SK-N-SH (cell line): ENCODE measurements at regions not wholly inside any gene's neighbourhood (a gene's known extent, or its start where the extent isn't known, plus 50 kb on each side); places are given as distances from the start of the nearest gene placed in this dataset.
"Not testable (repeated sequence)": the region's sequence is repeated elsewhere in the genome, so short reads cannot be mapped to it uniquely, and the experiment has no call there.

Experiments
- CTCF ChIA-PET: fragments of 300-600, 350-600 bp; formaldehyde crosslinking; extraction: SDS; loops from one replicate; lab custom pipeline; 2021; lab: Yijun Ruan, JAX
- POLR2A ChIA-PET: fragments of 350-600 bp; sonication (Branson Sonifier 250); formaldehyde crosslinking; extraction: SDS; loops from one replicate; lab custom pipeline; 2020; ENCODE audit warnings: antibody characterized with exemption, inconsistent platforms; lab: Yijun Ruan, JAX
- DNase-seq: peaks from one replicate; pipeline ENCODE4 v3.0.0; 2012
- H2AFZ ChIP-seq: fragments of 200-600 bp; sonication (generic); 2 replicates; pipeline ENCODE4 v1.8.1; 2016; ENCODE audit warnings: antibody characterized with exemption, mild to moderate bottlenecking, low read depth
- H3F3A ChIP-seq: fragments of 200-600 bp; sonication (generic); replicated peaks from 2 replicates; pipeline ENCODE3; 2016; ENCODE audit warnings: antibody characterized with exemption, mild to moderate bottlenecking; ENCODE audit not compliant: insufficient read depth
- H3K27ac ChIP-seq, 2 experiments: fragments of 200-500 bp in 1 of 2; fragments of 200-600 bp in 1 of 2; sonication (Bioruptor generic) in 1 of 2; sonication (generic), shearing (Covaris generic) in 1 of 2; 2 replicates each; pipeline versions ENCODE4 v1.5.1 to v1.6.1; 2014 to 2016; ENCODE audit warnings: low read depth in 2 of 2, inconsistent platforms in 1 of 2, low read length in 1 of 2, mild to moderate bottlenecking in 1 of 2, mixed read lengths in 1 of 2
- H3K27me3 ChIP-seq: fragments of 200-600 bp; sonication (generic), shearing (Covaris generic); 2 replicates; pipeline ENCODE4 v1.6.1; 2016; ENCODE audit warnings: mixed run types; ENCODE audit not compliant: insufficient read depth
- H3K36me3 ChIP-seq, 2 experiments: fragments of 200-500 bp in 1 of 2; fragments of 200-600 bp in 1 of 2; sonication (Bioruptor generic) in 1 of 2; sonication (generic) in 1 of 2; replicated peaks in 1 of 2; 2 replicates each; pipeline versions ENCODE3 to v1.5.1; 2014 to 2016; ENCODE audit warnings: low read length in 1 of 2, mild to moderate bottlenecking in 1 of 2; ENCODE audit not compliant: insufficient read depth in 2 of 2, control insufficient read depth in 1 of 2
- H3K4me1 ChIP-seq, 2 experiments: fragments of 200-500 bp in 1 of 2; fragments of 200-600 bp in 1 of 2; sonication (Bioruptor generic) in 1 of 2; sonication (generic), shearing (Covaris generic) in 1 of 2; 2 replicates each; pipeline versions ENCODE4 v1.5.1 to v1.6.1; 2014 to 2016; ENCODE audit warnings: low read depth in 1 of 2, low read length in 1 of 2, mixed run types in 1 of 2; ENCODE audit not compliant: insufficient read depth in 2 of 2, control insufficient read depth in 1 of 2
- H3K4me2 ChIP-seq: fragments of 200-600 bp; sonication (generic), shearing (Covaris generic); 2 replicates; pipeline ENCODE4 v1.6.1; 2017; ENCODE audit warnings: mixed run types
- H3K4me3 ChIP-seq, 2 experiments: fragments of 200-500 bp in 1 of 2; fragments of 200-600 bp in 1 of 2; sonication (Bioruptor generic) in 1 of 2; sonication (generic), shearing (Covaris generic) in 1 of 2; 2 replicates each; pipeline versions ENCODE4 v1.5.1 to v1.8.1; 2014 to 2016; ENCODE audit warnings: low read depth in 2 of 2, inconsistent platforms in 1 of 2, low read length in 1 of 2, mild to moderate bottlenecking in 1 of 2, mixed read lengths in 1 of 2, moderate library complexity in 1 of 2
- H3K79me2 ChIP-seq: fragments of 200-600 bp; sonication (generic); 2 replicates; pipeline ENCODE4 v1.8.1; 2017; ENCODE audit warnings: mild to moderate bottlenecking; ENCODE audit not compliant: insufficient read depth
- H3K9ac ChIP-seq: fragments of 200-600 bp; sonication (generic); 2 replicates; pipeline ENCODE4 v1.6.1; 2017; ENCODE audit warnings: mixed run types
- H3K9me2 ChIP-seq: fragments of 200-600 bp; sonication (generic); 2 replicates; pipeline ENCODE4 v1.6.1; 2017; ENCODE audit warnings: mixed run types
- H3K9me3 ChIP-seq: fragments of 200-600 bp; sonication (generic); 2 replicates; pipeline ENCODE4 v1.6.1; 2017; ENCODE audit warnings: mixed run types, mild to moderate bottlenecking, moderate library complexity
- H4K20me1 ChIP-seq: fragments of 200-600 bp; sonication (generic); 2 replicates; pipeline ENCODE4 v1.6.1; 2017; ENCODE audit warnings: mild to moderate bottlenecking, mixed run types; ENCODE audit not compliant: insufficient read depth
- ELF1 ChIP-seq: IDR thresholded peaks from 2 replicates; pipeline ENCODE4 v1.4.0; 2012
- FOSL2 ChIP-seq: IDR thresholded peaks from 2 replicates; pipeline ENCODE4 v1.4.0; 2012; ENCODE audit warnings: low read depth, mild to moderate bottlenecking, moderate library complexity, borderline replicate concordance
- FOXJ3 ChIP-seq: sonication (generic); formaldehyde crosslinking; IDR thresholded peaks from 2 replicates; pipeline ENCODE4 v1.5.1; 2020; ENCODE audit warnings: mild to moderate bottlenecking, missing genetic modification reagents
- GABPA ChIP-seq: IDR thresholded peaks from 2 replicates; pipeline ENCODE4 v1.4.0; 2012; ENCODE audit warnings: low read depth, mild to moderate bottlenecking
- JUND ChIP-seq: IDR thresholded peaks from 2 replicates; pipeline ENCODE4 v1.4.0; 2012
- MEF2A ChIP-seq: IDR thresholded peaks from 2 replicates; pipeline ENCODE4 v1.4.0; 2012; ENCODE audit warnings: low read depth, borderline replicate concordance
- MXI1 ChIP-seq: IDR thresholded peaks from 2 replicates; pipeline ENCODE4 v1.6.1; 2012; ENCODE audit warnings: mild to moderate bottlenecking, low read depth, low read length, improper control_type of control experiment
- RAD21 ChIP-seq: IDR thresholded peaks from 2 replicates; pipeline ENCODE4 v1.6.1; 2012; ENCODE audit warnings: mild to moderate bottlenecking, low read length
- RXRA ChIP-seq: IDR thresholded peaks from 2 replicates; pipeline ENCODE4 v1.4.0; 2012; ENCODE audit warnings: low read depth, mild to moderate bottlenecking, borderline replicate concordance
- SIN3A ChIP-seq: IDR thresholded peaks from 2 replicates; pipeline ENCODE4 v1.6.1; 2012; ENCODE audit warnings: low read depth, mild to moderate bottlenecking, low read length, moderate library complexity, borderline replicate concordance
- TAF1 ChIP-seq: IDR thresholded peaks from 2 replicates; pipeline ENCODE4 v1.6.1; 2012; ENCODE audit warnings: low read depth, mild to moderate bottlenecking, low read length, moderate library complexity, borderline replicate concordance
- TCF12 ChIP-seq: IDR thresholded peaks from 2 replicates; pipeline ENCODE4 v1.4.0; 2012
- WGBS: methylation state at CpG from one replicate; pipeline ENCODE4 v1.1.6; 2017; ENCODE audit warnings: low lambda C conversion rate; 5-methylcytosine and 5-hydroxymethylcytosine counted together
- TF ChIP-seq, protein P1 (sequence below): IDR thresholded peaks from 2 replicates; pipeline ENCODE4 v1.6.1; 2012; ENCODE audit warnings: mild to moderate bottlenecking, low read depth, low read length, moderate library complexity
- TF ChIP-seq, protein P2 (sequence below): fragments of 150-350 bp; IDR thresholded peaks from 2 replicates; pipeline ENCODE4 v1.6.1; 2017; ENCODE audit warnings: antibody characterized with exemption, low read length, low read depth, borderline replicate concordance
- TF ChIP-seq, protein P3 (sequence below): IDR thresholded peaks from 2 replicates; pipeline ENCODE4 v1.4.0; 2012; ENCODE audit warnings: low read depth

DNA sequence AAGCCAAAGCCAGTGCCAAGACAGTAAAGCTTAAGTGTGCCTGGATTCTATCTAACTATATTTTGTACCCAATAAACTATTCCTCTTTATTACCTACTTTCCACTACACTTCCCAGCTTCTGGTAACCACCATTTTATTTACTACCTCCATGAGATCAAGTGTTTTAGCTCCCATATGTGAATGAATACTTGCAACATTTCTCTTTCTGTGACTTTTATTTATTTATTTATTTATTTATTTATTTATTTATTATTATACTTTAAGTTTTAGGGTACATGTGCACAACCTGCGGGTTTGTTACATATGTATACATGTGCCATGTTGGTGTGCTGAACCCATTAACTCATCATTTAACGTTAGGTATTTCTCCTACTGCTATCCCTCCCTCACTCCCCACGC, 582.1 kb downstream of the AMY1C start:
- ChIA-PET POLR2A (no interaction called here), CTCF (no interaction called here)
- H3K9me3 ChIP-seq = no peaks in the 10 kb centered on the region
- no peak for DNase-seq
- H3K79me2 ChIP-seq = no peaks in the 10 kb centered on the region
- no peaks in the 10 kb centered on the region for H3K27me3 ChIP-seq
- H3K36me3 ChIP-seq = no peaks in the 10 kb centered on the region
- H3K4me2 ChIP-seq = no peak overlapping the region
- 48% methylated on average over 2 of the region's 3 CpGs for WGBS
- H3K27ac ChIP-seq = no peak overlapping the region
- no peaks in the 10 kb centered on the region for H3K4me1 ChIP-seq
- H2AFZ ChIP-seq = no peak overlapping the region
- no peaks in the 10 kb centered on the region for H3K9me2 ChIP-seq
- H3K4me3 ChIP-seq = no peak overlapping the region
- no peak overlapping the region for H3K9ac ChIP-seq
- TF ChIP-seq RXRA = no peak
- TF ChIP-seq RAD21 = no peak
- TF ChIP-seq SIN3A = no peak
- TF ChIP-seq FOSL2 = no peak
- TF ChIP-seq, protein P1, sequence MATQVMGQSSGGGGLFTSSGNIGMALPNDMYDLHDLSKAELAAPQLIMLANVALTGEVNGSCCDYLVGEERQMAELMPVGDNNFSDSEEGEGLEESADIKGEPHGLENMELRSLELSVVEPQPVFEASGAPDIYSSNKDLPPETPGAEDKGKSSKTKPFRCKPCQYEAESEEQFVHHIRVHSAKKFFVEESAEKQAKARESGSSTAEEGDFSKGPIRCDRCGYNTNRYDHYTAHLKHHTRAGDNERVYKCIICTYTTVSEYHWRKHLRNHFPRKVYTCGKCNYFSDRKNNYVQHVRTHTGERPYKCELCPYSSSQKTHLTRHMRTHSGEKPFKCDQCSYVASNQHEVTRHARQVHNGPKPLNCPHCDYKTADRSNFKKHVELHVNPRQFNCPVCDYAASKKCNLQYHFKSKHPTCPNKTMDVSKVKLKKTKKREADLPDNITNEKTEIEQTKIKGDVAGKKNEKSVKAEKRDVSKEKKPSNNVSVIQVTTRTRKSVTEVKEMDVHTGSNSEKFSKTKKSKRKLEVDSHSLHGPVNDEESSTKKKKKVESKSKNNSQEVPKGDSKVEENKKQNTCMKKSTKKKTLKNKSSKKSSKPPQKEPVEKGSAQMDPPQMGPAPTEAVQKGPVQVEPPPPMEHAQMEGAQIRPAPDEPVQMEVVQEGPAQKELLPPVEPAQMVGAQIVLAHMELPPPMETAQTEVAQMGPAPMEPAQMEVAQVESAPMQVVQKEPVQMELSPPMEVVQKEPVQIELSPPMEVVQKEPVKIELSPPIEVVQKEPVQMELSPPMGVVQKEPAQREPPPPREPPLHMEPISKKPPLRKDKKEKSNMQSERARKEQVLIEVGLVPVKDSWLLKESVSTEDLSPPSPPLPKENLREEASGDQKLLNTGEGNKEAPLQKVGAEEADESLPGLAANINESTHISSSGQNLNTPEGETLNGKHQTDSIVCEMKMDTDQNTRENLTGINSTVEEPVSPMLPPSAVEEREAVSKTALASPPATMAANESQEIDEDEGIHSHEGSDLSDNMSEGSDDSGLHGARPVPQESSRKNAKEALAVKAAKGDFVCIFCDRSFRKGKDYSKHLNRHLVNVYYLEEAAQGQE = no peak
- no peak for TF ChIP-seq ELF1
- TF ChIP-seq, protein P2, sequence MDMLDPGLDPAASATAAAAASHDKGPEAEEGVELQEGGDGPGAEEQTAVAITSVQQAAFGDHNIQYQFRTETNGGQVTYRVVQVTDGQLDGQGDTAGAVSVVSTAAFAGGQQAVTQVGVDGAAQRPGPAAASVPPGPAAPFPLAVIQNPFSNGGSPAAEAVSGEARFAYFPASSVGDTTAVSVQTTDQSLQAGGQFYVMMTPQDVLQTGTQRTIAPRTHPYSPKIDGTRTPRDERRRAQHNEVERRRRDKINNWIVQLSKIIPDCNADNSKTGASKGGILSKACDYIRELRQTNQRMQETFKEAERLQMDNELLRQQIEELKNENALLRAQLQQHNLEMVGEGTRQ = no peak
- TF ChIP-seq, protein P3, sequence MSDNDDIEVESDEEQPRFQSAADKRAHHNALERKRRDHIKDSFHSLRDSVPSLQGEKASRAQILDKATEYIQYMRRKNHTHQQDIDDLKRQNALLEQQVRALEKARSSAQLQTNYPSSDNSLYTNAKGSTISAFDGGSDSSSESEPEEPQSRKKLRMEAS = no peak
- no peak for TF ChIP-seq TCF12
- TF ChIP-seq MXI1 = no peak
- no peak for TF ChIP-seq FOXJ3
- TF ChIP-seq TAF1 = no peak
- TF ChIP-seq MEF2A = no peak
- TF ChIP-seq GABPA = no peak
- no peak for TF ChIP-seq JUND
- H3F3A ChIP-seq = no peaks in the 10 kb centered on the region
- no peaks in the 10 kb centered on the region for H4K20me1 ChIP-seq

DNA sequence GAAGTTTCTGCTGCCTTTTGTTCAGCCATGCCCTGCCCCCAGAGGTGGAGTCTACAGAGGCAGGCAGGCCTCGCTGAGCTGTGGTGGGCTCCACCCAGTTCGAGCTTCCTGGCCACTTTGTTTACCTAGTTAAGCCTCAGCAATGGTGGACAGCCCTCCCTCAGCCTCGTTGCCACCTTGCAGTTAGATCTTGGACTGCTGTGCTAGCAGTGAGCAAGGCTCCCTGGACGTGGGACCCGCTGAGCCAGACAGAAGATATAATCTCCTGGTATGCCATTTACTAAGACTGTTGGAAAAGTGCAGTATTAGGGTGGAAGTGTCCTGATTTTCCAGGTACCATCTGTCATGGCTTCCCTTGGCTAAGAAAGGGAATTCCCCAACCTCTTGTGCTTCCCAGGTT, 588.2 kb downstream of the AMY1C start:
- H3K4me1 ChIP-seq, POLR2A ChIA-PET: not testable (repeated sequence)

More for the DNA sequence above, 588.2 kb downstream of the AMY1C start:
- H3K9ac ChIP-seq, H3K4me3 ChIP-seq, H3K36me3 ChIP-seq, H3K79me2 ChIP-seq, H3K27me3 ChIP-seq, H2AFZ ChIP-seq, DNase-seq, H3K27ac ChIP-seq, H3K9me2 ChIP-seq, H3K9me3 ChIP-seq, H3F3A ChIP-seq, H4K20me1 ChIP-seq, H3K4me2 ChIP-seq, CTCF ChIA-PET: not testable (repeated sequence)
- 0% methylated on average over 1 of the region's 5 CpGs for WGBS
